ENCODE measurements at regions not wholly inside any gene's neighbourhood (a gene's known extent, or its start where the extent isn't known, plus 50 kb on each side); places are given as distances from the start of the nearest gene placed in this dataset.
"Not testable (repeated sequence)": the region's sequence is repeated elsewhere in the genome, so short reads cannot be mapped to it uniquely, and the experiment has no call there.

DNA sequence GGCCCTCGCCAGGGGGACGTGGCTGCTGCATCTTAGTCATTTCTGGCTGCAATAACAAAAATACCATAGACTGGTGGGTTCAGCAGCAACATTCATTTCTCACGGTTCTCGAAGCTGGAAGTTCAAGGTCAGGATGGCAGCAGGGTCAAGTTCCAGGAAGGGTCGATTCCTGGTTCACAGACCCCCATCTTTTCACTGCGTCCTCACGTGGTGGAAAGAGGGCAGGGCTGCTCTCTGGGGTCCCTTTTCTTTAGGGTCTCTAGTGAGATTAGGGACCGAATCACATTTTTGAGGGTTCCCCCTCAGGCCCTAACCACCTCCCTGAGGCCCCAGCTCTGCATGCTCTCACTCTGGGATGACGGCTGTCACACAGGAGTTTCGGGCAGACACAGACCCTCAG lies 187.5 kb downstream of the TMEM121 start:
- not testable (repeated sequence) for H3K36me3 ChIP-seq (ENCODE audit: insufficient read depth); H3K79me2 ChIP-seq (ENCODE audit: insufficient read depth, low read depth); H3K9ac ChIP-seq; H3K4me2 ChIP-seq; H3K4me3 ChIP-seq (IDR thresholded peaks at IDR 0.05; ENCODE audit: insufficient read depth, low read depth, low read length); H3K27me3 ChIP-seq (ENCODE audit: insufficient read depth, low read depth); H2AFZ ChIP-seq (ENCODE audit: low read depth); H3K4me1 ChIP-seq (ENCODE audit: low read depth, poor library complexity, severe bottlenecking); H3K27ac ChIP-seq; H4K20me1 ChIP-seq (ENCODE audit: insufficient read depth)

DNA sequence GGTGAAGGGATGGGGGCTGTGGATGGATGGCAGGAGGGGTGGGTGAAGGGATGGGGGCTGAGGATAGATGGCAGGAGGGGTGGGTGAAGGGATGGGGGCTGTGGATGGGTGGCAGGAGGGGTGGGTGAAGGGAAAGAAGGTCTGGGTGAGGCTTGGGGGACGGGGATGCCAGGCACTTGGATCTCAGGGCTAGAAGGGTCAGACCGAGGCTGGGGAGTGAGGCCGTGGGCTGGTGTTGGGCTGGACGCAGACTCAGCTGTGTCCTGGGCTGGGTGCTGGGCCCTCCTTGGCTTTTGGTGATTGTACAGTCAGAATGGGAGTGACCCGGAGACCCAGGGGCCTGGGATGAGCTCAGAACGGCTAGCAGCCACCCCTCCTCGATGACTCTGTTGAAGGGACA lies 192.4 kb downstream of the TMEM121 start:
- H3K4me2 ChIP-seq; H3K79me2 ChIP-seq (ENCODE audit: insufficient read depth, low read depth); H3K9ac ChIP-seq; H3K4me3 ChIP-seq (IDR thresholded peaks at IDR 0.05; ENCODE audit: insufficient read depth, low read depth, low read length); H3K27ac ChIP-seq; H3K27me3 ChIP-seq (ENCODE audit: insufficient read depth, low read depth); H4K20me1 ChIP-seq (ENCODE audit: insufficient read depth); H3K4me1 ChIP-seq (ENCODE audit: low read depth, poor library complexity, severe bottlenecking); H3K36me3 ChIP-seq (ENCODE audit: insufficient read depth); H2AFZ ChIP-seq (ENCODE audit: low read depth): not testable (repeated sequence)

DNA sequence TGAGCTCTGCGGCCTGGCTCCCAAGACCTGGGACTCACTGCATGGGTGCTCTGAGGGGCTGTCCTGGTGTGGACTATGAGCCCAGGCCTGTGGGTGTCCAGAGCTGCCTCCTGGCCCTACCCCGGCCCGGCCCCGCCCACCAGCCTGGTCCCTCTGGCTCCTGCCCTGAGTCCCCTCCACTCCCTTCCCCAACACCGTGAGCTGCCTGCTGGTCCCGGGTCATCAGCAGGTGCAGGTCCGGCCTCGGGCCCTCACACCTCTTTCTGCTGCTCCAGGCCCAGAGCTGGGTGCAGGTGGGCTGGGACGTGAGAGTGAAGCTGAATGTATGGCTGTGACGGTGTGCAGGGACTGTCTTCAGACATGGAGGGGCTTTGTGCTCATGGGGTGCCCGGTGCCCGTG lies 193.7 kb downstream of the TMEM121 start:
- H3K4me2 ChIP-seq; H3K4me1 ChIP-seq (ENCODE audit: low read depth, poor library complexity, severe bottlenecking); H3K36me3 ChIP-seq (ENCODE audit: insufficient read depth); H3K4me3 ChIP-seq (IDR thresholded peaks at IDR 0.05; ENCODE audit: insufficient read depth, low read depth, low read length); H3K79me2 ChIP-seq (ENCODE audit: insufficient read depth, low read depth); H2AFZ ChIP-seq (ENCODE audit: low read depth); H3K9ac ChIP-seq; H3K27me3 ChIP-seq (ENCODE audit: insufficient read depth, low read depth); H4K20me1 ChIP-seq (ENCODE audit: insufficient read depth); H3K27ac ChIP-seq: not testable (repeated sequence)

DNA sequence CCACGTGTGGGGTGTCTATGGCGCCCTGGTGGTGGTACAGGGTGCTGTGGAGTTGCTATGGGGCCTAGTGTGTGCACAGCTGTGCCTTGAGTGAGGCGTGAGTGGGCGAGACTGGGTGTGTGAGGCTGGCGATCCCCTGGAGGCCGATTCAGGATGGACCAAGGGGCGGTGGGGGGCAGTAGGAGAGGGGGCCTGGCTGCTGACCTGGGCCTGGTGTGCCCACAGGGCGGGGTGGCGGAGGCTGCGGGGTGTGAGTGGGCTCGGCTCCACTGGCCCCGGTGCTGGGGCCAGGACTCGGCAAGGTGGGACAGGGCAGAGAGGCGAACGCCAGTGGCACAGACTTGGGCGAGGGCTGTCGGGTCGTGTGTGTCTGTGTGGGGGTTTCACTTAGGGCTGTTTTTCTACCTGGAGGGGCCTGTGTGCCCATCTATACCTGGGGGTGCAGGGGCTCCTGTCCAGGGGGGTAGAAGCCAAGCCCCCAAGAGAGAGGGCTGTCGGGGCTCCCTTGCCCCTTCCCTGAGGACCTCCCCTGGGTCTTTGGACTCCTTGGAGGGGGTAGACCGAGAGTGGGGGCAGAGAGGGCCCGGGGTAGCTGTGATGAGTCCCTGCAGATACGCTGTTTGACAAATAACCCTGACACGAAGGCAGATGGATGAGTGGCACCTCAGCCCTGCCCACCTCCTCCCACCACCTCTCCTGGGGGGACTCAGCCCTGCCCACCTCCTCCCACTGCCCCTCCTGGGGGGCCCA lies 194.6 kb downstream of the TMEM121 start:
- H3K36me3 ChIP-seq (ENCODE audit: insufficient read depth); H2AFZ ChIP-seq (ENCODE audit: low read depth); H3K79me2 ChIP-seq (ENCODE audit: insufficient read depth, low read depth); H3K27ac ChIP-seq; H3K4me1 ChIP-seq (ENCODE audit: low read depth, poor library complexity, severe bottlenecking); H3K27me3 ChIP-seq (ENCODE audit: insufficient read depth, low read depth); H3K9ac ChIP-seq; H3K4me3 ChIP-seq (IDR thresholded peaks at IDR 0.05; ENCODE audit: insufficient read depth, low read depth, low read length); H4K20me1 ChIP-seq (ENCODE audit: insufficient read depth); H3K4me2 ChIP-seq: not testable (repeated sequence)

DNA sequence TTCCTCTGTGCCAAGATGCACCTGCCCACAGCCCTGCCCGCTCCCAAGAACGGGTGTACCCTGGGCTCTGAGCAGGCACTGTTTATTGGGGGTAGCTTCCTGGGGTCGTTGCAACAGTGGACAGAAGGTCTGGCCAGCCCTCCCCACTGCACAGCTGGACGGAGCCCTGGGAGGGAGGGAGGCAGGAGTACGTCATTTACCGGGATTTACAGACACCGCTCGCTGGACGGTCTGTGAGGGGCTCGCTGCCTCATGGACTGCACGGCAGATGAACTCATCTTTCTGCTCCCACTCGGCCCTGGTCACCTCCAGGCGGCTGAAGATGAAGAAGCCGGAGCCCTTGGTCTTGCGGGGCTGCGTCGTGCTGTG lies 195.2 kb downstream of the TMEM121 start:
- not testable (repeated sequence) for H3K9ac ChIP-seq; H3K4me3 ChIP-seq (IDR thresholded peaks at IDR 0.05; ENCODE audit: insufficient read depth, low read depth, low read length); H3K79me2 ChIP-seq (ENCODE audit: insufficient read depth, low read depth); H2AFZ ChIP-seq (ENCODE audit: low read depth); H3K27me3 ChIP-seq (ENCODE audit: insufficient read depth, low read depth); H3K27ac ChIP-seq; H3K4me1 ChIP-seq (ENCODE audit: low read depth, poor library complexity, severe bottlenecking); H4K20me1 ChIP-seq (ENCODE audit: insufficient read depth); H3K4me2 ChIP-seq; H3K36me3 ChIP-seq (ENCODE audit: insufficient read depth)

DNA sequence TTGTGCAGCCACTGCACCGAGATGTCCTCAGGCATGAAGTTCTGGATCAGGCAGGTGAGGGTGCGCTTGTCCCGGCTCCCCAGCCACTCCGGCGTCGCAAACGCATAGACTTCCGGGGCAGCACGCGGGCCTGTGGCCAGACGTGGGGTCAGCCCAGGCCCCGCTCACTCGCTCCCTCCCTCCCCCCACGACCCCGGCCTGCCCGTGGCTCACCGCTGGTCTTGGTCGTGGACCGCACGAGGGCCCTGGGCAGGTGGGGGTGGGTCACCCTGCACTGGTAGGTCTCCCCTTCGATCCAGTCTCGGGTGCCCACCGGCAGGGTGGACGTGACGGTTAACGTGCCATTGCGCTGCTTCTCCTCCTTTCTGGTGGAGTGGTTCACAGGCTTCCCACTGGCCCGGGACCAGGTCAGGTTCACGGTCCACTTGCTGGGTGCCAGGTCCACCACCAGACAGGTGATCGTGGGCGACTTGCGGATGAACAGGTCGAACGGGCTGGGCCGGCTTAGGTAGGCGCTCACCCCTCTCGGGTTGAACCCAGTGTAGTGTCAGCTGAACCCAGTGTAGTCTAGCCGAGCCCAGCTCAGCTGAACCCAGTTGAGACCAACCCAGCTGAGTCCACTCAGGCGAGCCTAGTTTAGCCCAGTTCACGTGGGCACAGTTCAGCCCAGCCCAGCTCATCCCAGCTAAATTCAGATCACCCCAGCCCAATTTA lies 195.8 kb downstream of the TMEM121 start:
- not testable (repeated sequence) for H3K27ac ChIP-seq; H3K27me3 ChIP-seq (ENCODE audit: insufficient read depth, low read depth); H3K4me2 ChIP-seq; H3K4me3 ChIP-seq (IDR thresholded peaks at IDR 0.05; ENCODE audit: insufficient read depth, low read depth, low read length); H3K9ac ChIP-seq; H3K79me2 ChIP-seq (ENCODE audit: insufficient read depth, low read depth); H4K20me1 ChIP-seq (ENCODE audit: insufficient read depth); H2AFZ ChIP-seq (ENCODE audit: low read depth); H3K4me1 ChIP-seq (ENCODE audit: low read depth, poor library complexity, severe bottlenecking); H3K36me3 ChIP-seq (ENCODE audit: insufficient read depth)

DNA sequence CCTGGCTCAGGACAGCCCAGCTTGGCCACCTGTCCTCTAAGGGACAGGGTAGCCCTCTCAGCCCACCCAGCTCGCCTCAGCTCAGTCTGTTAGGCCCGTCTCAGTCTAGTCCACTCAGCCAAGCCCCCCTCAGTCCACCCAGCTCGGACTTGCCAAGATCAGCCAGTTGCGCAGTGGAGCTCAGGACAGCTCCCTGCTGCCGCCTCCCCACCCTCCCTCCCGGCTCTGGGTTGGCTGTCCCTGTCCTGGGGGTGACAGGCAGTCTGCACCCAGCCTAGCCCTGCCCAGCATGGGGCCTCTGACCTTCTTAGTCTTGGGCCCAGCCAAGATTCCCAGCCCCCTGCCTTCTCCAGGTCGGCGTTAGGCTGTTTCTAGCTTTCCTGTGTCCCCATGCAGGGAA lies 196.9 kb downstream of the TMEM121 start:
- H3K9ac ChIP-seq; H4K20me1 ChIP-seq (ENCODE audit: insufficient read depth); H3K79me2 ChIP-seq (ENCODE audit: insufficient read depth, low read depth); H3K27me3 ChIP-seq (ENCODE audit: insufficient read depth, low read depth); H3K4me3 ChIP-seq (IDR thresholded peaks at IDR 0.05; ENCODE audit: insufficient read depth, low read depth, low read length); H3K36me3 ChIP-seq (ENCODE audit: insufficient read depth); H3K27ac ChIP-seq; H2AFZ ChIP-seq (ENCODE audit: low read depth); H3K4me1 ChIP-seq (ENCODE audit: low read depth, poor library complexity, severe bottlenecking); H3K4me2 ChIP-seq: not testable (repeated sequence)

DNA sequence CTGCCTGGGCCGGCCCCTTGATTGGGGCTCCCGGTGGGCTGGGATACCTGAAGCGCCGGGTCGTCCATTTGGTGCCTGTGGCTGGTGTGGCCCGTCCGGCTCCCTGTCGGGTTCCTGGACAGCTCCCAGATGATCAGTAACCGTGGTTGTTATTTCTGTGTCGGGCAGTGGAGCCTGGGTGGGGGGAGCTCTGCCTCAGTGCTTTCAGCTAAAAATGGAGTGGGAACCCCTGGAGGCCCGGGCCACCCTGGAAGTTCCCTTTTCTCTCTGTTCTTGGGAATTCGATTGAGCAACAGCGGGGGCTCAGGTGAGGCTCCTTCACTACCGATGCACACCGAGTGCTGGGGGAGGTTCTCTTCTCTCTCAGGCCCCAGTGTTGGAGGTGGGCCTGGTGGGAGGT lies 197.4 kb downstream of the TMEM121 start:
- not testable (repeated sequence) for H3K79me2 ChIP-seq (ENCODE audit: insufficient read depth, low read depth); H3K27me3 ChIP-seq (ENCODE audit: insufficient read depth, low read depth); H3K9ac ChIP-seq; H3K4me3 ChIP-seq (IDR thresholded peaks at IDR 0.05; ENCODE audit: insufficient read depth, low read depth, low read length); H3K4me2 ChIP-seq; H3K36me3 ChIP-seq (ENCODE audit: insufficient read depth); H3K4me1 ChIP-seq (ENCODE audit: low read depth, poor library complexity, severe bottlenecking); H3K27ac ChIP-seq; H2AFZ ChIP-seq (ENCODE audit: low read depth); H4K20me1 ChIP-seq (ENCODE audit: insufficient read depth)

DNA sequence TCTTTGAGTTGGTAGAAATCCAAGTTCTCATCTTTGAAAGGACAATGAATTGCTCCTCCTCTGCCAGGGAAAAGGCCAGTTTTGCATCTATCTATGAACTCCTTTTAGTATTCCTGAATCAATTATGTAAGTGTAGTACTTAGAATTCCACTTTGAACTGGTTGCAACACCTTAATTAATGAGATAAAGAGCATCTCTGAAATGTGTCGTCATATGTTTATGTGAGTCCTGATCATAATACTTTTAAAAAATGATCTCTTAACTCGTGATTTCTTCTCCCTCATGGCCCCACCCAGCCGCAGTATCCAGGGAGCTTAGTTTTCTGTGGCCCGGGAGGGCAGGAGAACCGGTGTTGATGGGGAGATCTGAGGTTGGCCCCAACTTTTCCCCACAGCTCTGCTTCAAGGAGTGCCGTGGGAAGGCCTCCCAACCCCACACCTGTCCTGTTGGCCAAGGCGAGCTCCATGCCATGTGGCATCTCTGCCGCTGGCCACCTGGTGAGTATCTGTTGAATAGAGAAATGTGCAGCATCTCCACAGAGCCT lies 203.5 kb downstream of the TMEM121 start:
- not testable (repeated sequence) for H3K27ac ChIP-seq; H4K20me1 ChIP-seq (ENCODE audit: insufficient read depth); H3K27me3 ChIP-seq (ENCODE audit: insufficient read depth, low read depth); H3K9ac ChIP-seq; H3K4me2 ChIP-seq; H3K4me3 ChIP-seq (IDR thresholded peaks at IDR 0.05; ENCODE audit: insufficient read depth, low read depth, low read length); H3K79me2 ChIP-seq (ENCODE audit: insufficient read depth, low read depth); H2AFZ ChIP-seq (ENCODE audit: low read depth); H3K36me3 ChIP-seq (ENCODE audit: insufficient read depth); H3K4me1 ChIP-seq (ENCODE audit: low read depth, poor library complexity, severe bottlenecking)

DNA sequence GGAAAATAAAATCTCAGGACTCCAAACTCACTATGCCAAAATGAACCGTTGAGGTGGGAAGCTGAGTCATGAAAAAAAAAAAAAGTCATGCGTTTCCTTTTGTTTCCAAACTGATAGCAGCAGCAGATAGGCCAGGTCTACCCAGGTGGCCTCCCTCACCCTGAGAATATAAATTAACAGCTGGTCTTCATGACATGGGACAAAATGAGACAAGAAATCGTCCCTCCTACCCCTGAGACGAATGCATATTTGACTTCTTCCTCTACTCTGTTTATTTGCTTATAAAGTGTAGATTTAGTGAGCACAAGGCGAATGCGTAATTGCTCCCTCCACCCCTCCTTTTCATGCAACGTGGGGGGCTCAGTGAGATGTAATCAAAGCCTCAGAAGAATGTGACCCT lies 204.3 kb downstream of the TMEM121 start:
- H3K79me2 ChIP-seq (ENCODE audit: insufficient read depth, low read depth); H3K36me3 ChIP-seq (ENCODE audit: insufficient read depth); H4K20me1 ChIP-seq (ENCODE audit: insufficient read depth); H3K27me3 ChIP-seq (ENCODE audit: insufficient read depth, low read depth); H2AFZ ChIP-seq (ENCODE audit: low read depth); H3K9ac ChIP-seq; H3K4me3 ChIP-seq (IDR thresholded peaks at IDR 0.05; ENCODE audit: insufficient read depth, low read depth, low read length); H3K4me2 ChIP-seq; H3K27ac ChIP-seq; H3K4me1 ChIP-seq (ENCODE audit: low read depth, poor library complexity, severe bottlenecking): not testable (repeated sequence)
